ENCODE measurements at regions not wholly inside any gene's neighbourhood (a gene's known extent, or its start where the extent isn't known, plus 50 kb on each side); places are given as distances from the start of the nearest gene placed in this dataset.

GRCh38 chrX:45566456-45566855 lies 365.8 kb upstream of the DIPK2B start:
- TF ChIP-seq CTCF (IDR thresholded peaks at IDR 0.05; ENCODE audit: extremely low read depth in 1 of 2, insufficient read depth in 1 of 2, low read depth in 1 of 2, low read length in 2 of 2) (no peak), EZH2 (IDR thresholded peaks at IDR 0.05; ENCODE audit: borderline replicate concordance, low read depth, low read length, severe bottlenecking) (no peak), POLR2AphosphoS5 (IDR thresholded peaks at IDR 0.05; ENCODE audit: insufficient read depth, low read depth, low read length) (no peak), POLR2A (IDR thresholded peaks at IDR 0.05; ENCODE audit: low read depth, low read length) (no peak), FOS (IDR thresholded peaks at IDR 0.05; ENCODE audit: borderline replicate concordance, insufficient read depth, low read length) (no peak), JUN (IDR thresholded peaks at IDR 0.05; ENCODE audit: borderline replicate concordance, insufficient read depth, insufficient read length, low read depth) (no peak)
